Loucy (cell line): ENCODE measurements at regions not wholly inside any gene's neighbourhood (a gene's known extent, or its start where the extent isn't known, plus 50 kb on each side); places are given as distances from the start of the nearest gene placed in this dataset.

Source experiments
- EZH2phosphoT487 ChIP-seq: fragments of 200-600 bp; IDR thresholded peaks from 2 replicates; pipeline ENCODE4 v1.6.1; 2018; ENCODE audit warnings: antibody characterized with exemption, mild to moderate bottlenecking, moderate library complexity, borderline replicate concordance
- TF ChIP-seq, protein P1 (sequence below): fragments of 200-600 bp; sonication (generic); conservative IDR thresholded peaks from 2 replicates; pipeline ENCODE4 v1.5.1; 2014; ENCODE audit warnings: mild to moderate bottlenecking, antibody characterized with exemption, low read length

DNA sequence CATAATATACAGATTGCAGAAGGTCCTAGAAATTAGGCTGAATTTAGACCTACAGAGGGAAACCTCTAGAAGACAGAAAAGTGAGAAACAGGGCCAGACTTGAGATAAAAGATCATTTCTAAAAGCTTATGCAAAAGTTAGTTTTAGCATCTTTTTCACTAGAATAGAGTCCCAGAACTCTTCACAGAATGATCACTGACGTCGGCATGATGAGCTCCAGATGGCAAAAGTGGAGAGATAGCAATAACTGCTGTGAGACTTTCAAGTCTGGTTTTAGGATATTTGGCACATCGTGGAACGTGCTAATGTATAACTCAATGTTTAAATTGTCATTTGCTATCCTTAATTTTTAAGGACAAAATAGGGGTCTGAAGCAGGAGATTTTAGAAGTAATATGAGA lies 1050.7 kb upstream of the CELF4 start:
- TF ChIP-seq, protein P1, sequence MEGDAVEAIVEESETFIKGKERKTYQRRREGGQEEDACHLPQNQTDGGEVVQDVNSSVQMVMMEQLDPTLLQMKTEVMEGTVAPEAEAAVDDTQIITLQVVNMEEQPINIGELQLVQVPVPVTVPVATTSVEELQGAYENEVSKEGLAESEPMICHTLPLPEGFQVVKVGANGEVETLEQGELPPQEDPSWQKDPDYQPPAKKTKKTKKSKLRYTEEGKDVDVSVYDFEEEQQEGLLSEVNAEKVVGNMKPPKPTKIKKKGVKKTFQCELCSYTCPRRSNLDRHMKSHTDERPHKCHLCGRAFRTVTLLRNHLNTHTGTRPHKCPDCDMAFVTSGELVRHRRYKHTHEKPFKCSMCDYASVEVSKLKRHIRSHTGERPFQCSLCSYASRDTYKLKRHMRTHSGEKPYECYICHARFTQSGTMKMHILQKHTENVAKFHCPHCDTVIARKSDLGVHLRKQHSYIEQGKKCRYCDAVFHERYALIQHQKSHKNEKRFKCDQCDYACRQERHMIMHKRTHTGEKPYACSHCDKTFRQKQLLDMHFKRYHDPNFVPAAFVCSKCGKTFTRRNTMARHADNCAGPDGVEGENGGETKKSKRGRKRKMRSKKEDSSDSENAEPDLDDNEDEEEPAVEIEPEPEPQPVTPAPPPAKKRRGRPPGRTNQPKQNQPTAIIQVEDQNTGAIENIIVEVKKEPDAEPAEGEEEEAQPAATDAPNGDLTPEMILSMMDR, result no peak
- TF ChIP-seq EZH2phosphoT487, result no peak
